Right lobe of liver (tissue), 4 donors: ENCODE measurements at regions not wholly inside any gene's neighbourhood (a gene's known extent, or its start where the extent isn't known, plus 50 kb on each side); places are given as distances from the start of the nearest gene placed in this dataset.

Source experiments
- CTCF ChIP-seq, 4 donors: fragments of 200-600 bp in 3 of 4; fragments of 450-650 bp in 1 of 4; IDR thresholded peaks; one replicate each; pipeline versions ENCODE4 v1.5.1 to v1.8.0; 2016 to 2022; ENCODE audit warnings: antibody characterized with exemption in 4 of 4, mild to moderate bottlenecking in 2 of 4
- POLR2A ChIP-seq: fragments of 450-650 bp; IDR thresholded peaks from one replicate; pipeline ENCODE4 v1.6.1; 2017; ENCODE audit warnings: antibody characterized with exemption, mild to moderate bottlenecking
- donor health status: DM: no; HTN: no; CAD: no.
- donor health status: DM: no; HTN: no; CAD: no.
- donor health status: DM: no; HTN: yes; CAD: no.

GRCh38 chr7:155874010-155874409, 61.7 kb upstream of the SHH start:
- TF ChIP-seq CTCF (IDR thresholded peaks at IDR 0.05) (no peak), POLR2A (no peak)
